ENCODE measurements at regions not wholly inside any gene's neighbourhood (a gene's known extent, or its start where the extent isn't known, plus 50 kb on each side); places are given as distances from the start of the nearest gene placed in this dataset.

DNA sequence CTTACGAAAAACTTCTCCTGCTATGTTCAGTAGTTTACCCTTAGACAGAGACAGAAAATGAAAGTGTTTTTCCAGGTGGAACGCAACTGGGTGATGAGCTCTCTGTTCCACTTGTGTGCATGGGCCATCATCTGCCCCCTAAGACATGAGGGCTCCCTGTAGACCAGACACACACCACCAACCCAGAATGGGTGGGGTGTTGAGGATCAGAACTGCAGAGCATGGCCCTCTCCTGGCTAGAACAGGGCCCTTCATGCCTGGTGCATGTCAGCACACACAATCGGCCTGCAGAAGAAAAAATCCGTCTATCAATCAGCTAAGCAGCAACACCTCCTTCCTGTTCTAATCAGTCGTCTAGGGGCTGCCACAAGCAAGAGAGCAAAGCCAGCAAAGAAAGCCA is 186.2 kb upstream of the INHBA start:
- TF ChIP-seq POLR2A (IDR thresholded peaks at IDR 0.05), result no peak
- TF ChIP-seq, protein P1, sequence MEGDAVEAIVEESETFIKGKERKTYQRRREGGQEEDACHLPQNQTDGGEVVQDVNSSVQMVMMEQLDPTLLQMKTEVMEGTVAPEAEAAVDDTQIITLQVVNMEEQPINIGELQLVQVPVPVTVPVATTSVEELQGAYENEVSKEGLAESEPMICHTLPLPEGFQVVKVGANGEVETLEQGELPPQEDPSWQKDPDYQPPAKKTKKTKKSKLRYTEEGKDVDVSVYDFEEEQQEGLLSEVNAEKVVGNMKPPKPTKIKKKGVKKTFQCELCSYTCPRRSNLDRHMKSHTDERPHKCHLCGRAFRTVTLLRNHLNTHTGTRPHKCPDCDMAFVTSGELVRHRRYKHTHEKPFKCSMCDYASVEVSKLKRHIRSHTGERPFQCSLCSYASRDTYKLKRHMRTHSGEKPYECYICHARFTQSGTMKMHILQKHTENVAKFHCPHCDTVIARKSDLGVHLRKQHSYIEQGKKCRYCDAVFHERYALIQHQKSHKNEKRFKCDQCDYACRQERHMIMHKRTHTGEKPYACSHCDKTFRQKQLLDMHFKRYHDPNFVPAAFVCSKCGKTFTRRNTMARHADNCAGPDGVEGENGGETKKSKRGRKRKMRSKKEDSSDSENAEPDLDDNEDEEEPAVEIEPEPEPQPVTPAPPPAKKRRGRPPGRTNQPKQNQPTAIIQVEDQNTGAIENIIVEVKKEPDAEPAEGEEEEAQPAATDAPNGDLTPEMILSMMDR (IDR thresholded peaks at IDR 0.05), result no peak
- WGBS, 2 donors, result 84 to 91% methylated on average over 4 to 5 of the region's 5 CpGs
- H3K4me3 ChIP-seq, result no peak overlapping the region
- intact Hi-C loops (cut with DNase I; ENCODE audit: low total_unique reads), result no loop called here
- no peak overlapping the region for H3K27ac ChIP-seq
- no peaks in the 10 kb centered on the region for H3K36me3 ChIP-seq (ENCODE audit: low read depth, missing control alignments)
- no peak for DNase-seq
- no peaks in the 10 kb centered on the region for H3K27me3 ChIP-seq
- H3K9me3 ChIP-seq, result no peaks in the 10 kb centered on the region
- H3K4me1 ChIP-seq, result peaks cover 17% of the 10 kb centered on the region

DNA sequence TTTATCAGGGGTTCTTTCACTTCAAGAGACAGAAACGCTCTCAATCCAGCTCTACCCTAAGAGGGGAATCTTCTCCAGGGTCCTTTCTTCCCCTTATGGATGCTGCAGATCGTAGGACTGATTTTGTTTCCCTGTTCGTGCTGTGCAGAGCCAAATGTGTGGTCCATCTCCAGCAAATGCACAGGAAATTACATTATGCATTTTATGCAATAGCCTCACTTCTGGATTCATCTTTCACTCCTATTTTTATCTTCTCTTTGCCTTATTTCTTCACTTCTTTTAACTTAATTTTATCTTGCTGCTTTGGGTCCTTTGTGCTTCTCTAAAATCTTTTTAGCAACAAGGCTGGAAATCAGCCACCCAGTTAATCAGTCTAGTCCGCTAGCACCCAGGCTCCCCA is 184.5 kb upstream of the INHBA start:
- no peak overlapping the region for H3K4me3 ChIP-seq
- intact Hi-C loops (cut with DNase I; ENCODE audit: low total_unique reads), result no loop called here
- H3K4me1 ChIP-seq, result peaks cover 17% of the 10 kb centered on the region
- WGBS, 2 donors, result 67 to 78% methylated on average over 4 of the region's 4 CpGs
- H3K9me3 ChIP-seq, result no peaks in the 10 kb centered on the region
- no peak for TF ChIP-seq POLR2A (IDR thresholded peaks at IDR 0.05)
- no peak overlapping the region for H3K27ac ChIP-seq
- DNase-seq, result no peak
- H3K36me3 ChIP-seq (ENCODE audit: low read depth, missing control alignments), result no peaks in the 10 kb centered on the region
- no peaks in the 10 kb centered on the region for H3K27me3 ChIP-seq

- H3K9me3 ChIP-seq, result no peaks in the 10 kb centered on the region
- intact Hi-C loops (cut with DNase I; ENCODE audit: low total_unique reads), result no loop called here
- no peaks in the 10 kb centered on the region for H3K36me3 ChIP-seq (ENCODE audit: low read depth, missing control alignments)
- WGBS, 2 donors, result 44 to 64% methylated on average over 5 of the region's 5 CpGs
- H3K4me1 ChIP-seq, result peaks cover 17% of the 10 kb centered on the region
- H3K27ac ChIP-seq, result no peak overlapping the region
- no peaks in the 10 kb centered on the region for H3K27me3 ChIP-seq
- TF ChIP-seq, protein P1 (IDR thresholded peaks at IDR 0.05), result no peak
- no peak for TF ChIP-seq POLR2A (IDR thresholded peaks at IDR 0.05)
- no peak for DNase-seq
- no peak overlapping the region for H3K4me3 ChIP-seq
These were observed 184.0 kb upstream of the INHBA start for GRCh38 chr7:41886901-41887311.

GRCh38 chr7:41886262-41886900 is 183.5 kb upstream of the INHBA start:
- WGBS, 2 donors, result 48 to 49% methylated on average over 6 of the region's 6 CpGs
- no peak for DNase-seq

GRCh38 chr7:41885748-41886147 is 182.9 kb upstream of the INHBA start:
- no peaks in the 10 kb centered on the region for H3K27me3 ChIP-seq
- H3K4me1 ChIP-seq, result peaks cover 10% of the 10 kb centered on the region
- no peak for DNase-seq
- H3K27ac ChIP-seq, result no peak overlapping the region
- H3K36me3 ChIP-seq (ENCODE audit: low read depth, missing control alignments), result no peaks in the 10 kb centered on the region
- 55 to 57% methylated on average over 6 of the region's 6 CpGs for WGBS, 2 donors
- H3K9me3 ChIP-seq, result no peaks in the 10 kb centered on the region
- intact Hi-C loops (cut with DNase I; ENCODE audit: low total_unique reads), result no loop called here
- TF ChIP-seq, protein P1 (IDR thresholded peaks at IDR 0.05), result no peak
- no peak for TF ChIP-seq POLR2A (IDR thresholded peaks at IDR 0.05)
- H3K4me3 ChIP-seq, result no peak overlapping the region

More at GRCh38 chr7:41886262-41886900, 183.5 kb upstream of the INHBA start:
- Histone ChIP-seq H3K9me3 (no peaks in the 10 kb centered on the region), H3K4me1 (peaks cover 16% of the 10 kb centered on the region), H3K36me3 (ENCODE audit: low read depth, missing control alignments) (no peaks in the 10 kb centered on the region), H3K27me3 (no peaks in the 10 kb centered on the region), H3K4me3 (no peak overlapping the region), H3K27ac (no peak overlapping the region)
- intact Hi-C loops (cut with DNase I; ENCODE audit: low total_unique reads), result no loop called here
- TF ChIP-seq, protein P1 (IDR thresholded peaks at IDR 0.05), result no peak
- TF ChIP-seq POLR2A (IDR thresholded peaks at IDR 0.05), result no peak
